Natural killer cell (primary cell): ENCODE measurements at regions not wholly inside any gene's neighbourhood (a gene's known extent, or its start where the extent isn't known, plus 50 kb on each side); places are given as distances from the start of the nearest gene placed in this dataset.
"Not testable (repeated sequence)": the region's sequence is repeated elsewhere in the genome, so short reads cannot be mapped to it uniquely, and the experiment has no call there.

Experiments used
- ATAC-seq, 3 donors: fragments of 150-1000 bp in 2 of 3; fragments of 200-7000 bp in 1 of 3; cut with Tn5 transposase; 1 replicate in 1 of 3; 2 replicates in 2 of 3; pipeline ENCODE4 v1.10.0; 2021; ENCODE audit warnings: mild to moderate bottlenecking in 2 of 3, moderate library complexity in 2 of 3
- DNase-seq, 2 donors: peaks; one replicate each; pipeline versions ENCODE4 v3.0.0 to v3.0.0-alpha.2; 2013 to 2021; ENCODE audit warnings: mixed read lengths in 1 of 2
- H3K27ac ChIP-seq: one replicate; pipeline ENCODE4 v1.5.1; 2013; ENCODE audit warnings: mild to moderate bottlenecking, low read length
- H3K27me3 ChIP-seq: one replicate; pipeline ENCODE4 v1.6.1; 2013; ENCODE audit warnings: low read length; ENCODE audit not compliant: control insufficient read depth, insufficient read depth
- H3K36me3 ChIP-seq: one replicate; pipeline ENCODE4 v1.6.1; 2013; ENCODE audit warnings: low read length; ENCODE audit not compliant: control insufficient read depth, insufficient read depth
- H3K4me1 ChIP-seq: one replicate; pipeline ENCODE4 v1.6.1; 2013; ENCODE audit warnings: low read length; ENCODE audit not compliant: control insufficient read depth, insufficient read depth
- H3K4me3 ChIP-seq: one replicate; pipeline ENCODE4 v1.5.1; 2013; ENCODE audit warnings: low read length
- H3K9me3 ChIP-seq: one replicate; pipeline ENCODE4 v1.6.1; 2013; ENCODE audit warnings: low read length; ENCODE audit not compliant: control insufficient read depth, insufficient read depth
- H3K27ac Mint-ChIP-seq, 2 donors: one replicate each; pipeline ENCODE4 v1.8.0; 2022; ENCODE audit warnings: mild to moderate bottlenecking in 2 of 2, mixed read lengths in 2 of 2, moderate library complexity in 1 of 2
- H3K27me3 Mint-ChIP-seq, 2 donors: one replicate each; pipeline ENCODE4 v1.8.0; 2022; ENCODE audit warnings: low read depth in 2 of 2, mixed read lengths in 2 of 2
- H3K36me3 Mint-ChIP-seq: one replicate; pipeline ENCODE4 v1.8.0; 2022; ENCODE audit warnings: mixed read lengths
- H3K4me1 Mint-ChIP-seq, 2 donors: one replicate each; pipeline ENCODE4 v1.8.0; 2022; ENCODE audit warnings: mixed read lengths in 2 of 2
- H3K4me3 Mint-ChIP-seq: one replicate; pipeline ENCODE4 v1.8.0; 2022; ENCODE audit warnings: mild to moderate bottlenecking, moderate library complexity, mixed read lengths
- H3K9me3 Mint-ChIP-seq, 2 donors: one replicate each; pipeline ENCODE4 v1.8.0; 2022; ENCODE audit warnings: mixed read lengths in 2 of 2
- WGBS: methylation state at CpG from one replicate; pipeline ENCODE4 v1.1.7; 2013; ENCODE audit warnings: missing lambda C conversion rate; ENCODE audit not compliant: insufficient coverage; 5-methylcytosine and 5-hydroxymethylcytosine counted together
- intact Hi-C: fragments of 100-400 bp; cut with micrococcal nuclease; formaldehyde crosslinking; loops from one replicate; pipeline ENCODE4 v1.14.2; 2022
- TF ChIP-seq, protein P1 (sequence below): fragments of 200-600 bp; IDR thresholded peaks from one replicate; pipeline ENCODE4 v1.8.0; 2022; ENCODE audit warnings: antibody characterized with exemption

- Histone ChIP-seq H3K27me3 (peaks cover 49% of the 10 kb centered on the region), H3K4me3 (no peak overlapping the region), H3K36me3 (no peaks in the 10 kb centered on the region), H3K9me3 (peaks cover 7% of the 10 kb centered on the region), H3K27ac (no peak overlapping the region), H3K4me1 (peaks cover 5% of the 10 kb centered on the region)
- TF ChIP-seq, protein P1, sequence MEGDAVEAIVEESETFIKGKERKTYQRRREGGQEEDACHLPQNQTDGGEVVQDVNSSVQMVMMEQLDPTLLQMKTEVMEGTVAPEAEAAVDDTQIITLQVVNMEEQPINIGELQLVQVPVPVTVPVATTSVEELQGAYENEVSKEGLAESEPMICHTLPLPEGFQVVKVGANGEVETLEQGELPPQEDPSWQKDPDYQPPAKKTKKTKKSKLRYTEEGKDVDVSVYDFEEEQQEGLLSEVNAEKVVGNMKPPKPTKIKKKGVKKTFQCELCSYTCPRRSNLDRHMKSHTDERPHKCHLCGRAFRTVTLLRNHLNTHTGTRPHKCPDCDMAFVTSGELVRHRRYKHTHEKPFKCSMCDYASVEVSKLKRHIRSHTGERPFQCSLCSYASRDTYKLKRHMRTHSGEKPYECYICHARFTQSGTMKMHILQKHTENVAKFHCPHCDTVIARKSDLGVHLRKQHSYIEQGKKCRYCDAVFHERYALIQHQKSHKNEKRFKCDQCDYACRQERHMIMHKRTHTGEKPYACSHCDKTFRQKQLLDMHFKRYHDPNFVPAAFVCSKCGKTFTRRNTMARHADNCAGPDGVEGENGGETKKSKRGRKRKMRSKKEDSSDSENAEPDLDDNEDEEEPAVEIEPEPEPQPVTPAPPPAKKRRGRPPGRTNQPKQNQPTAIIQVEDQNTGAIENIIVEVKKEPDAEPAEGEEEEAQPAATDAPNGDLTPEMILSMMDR, result no peak
- intact Hi-C loops, result no loop called here
- Mint-ChIP-seq H3K36me3 (peaks cover 21% of the 10 kb centered on the region), H3K27me3 (peaks cover 66 to 73% of the 10 kb centered on the region in 2 donors), H3K27ac (no peak overlapping the region), H3K9me3 (peaks cover 4 to 6% of the 10 kb centered on the region in 2 donors), H3K4me1 (peaks cover 3% of the 10 kb centered on the region in 2 donors), H3K4me3 (no peak overlapping the region)
- ATAC-seq (no peak), DNase-seq (no peak)
- 88% methylated on average over 11 of the region's 14 CpGs for WGBS
Observed at GRCh38 chr1:148308832-148309458, 156.9 kb upstream of the NBPF11 start.

- DNase-seq (no peak), ATAC-seq (peak in 1 of 3 donors; percentile 60)
- Histone ChIP-seq H3K4me3 (no peak overlapping the region), H3K9me3 (peaks cover 7% of the 10 kb centered on the region), H3K4me1 (peaks cover 13% of the 10 kb centered on the region), H3K36me3 (no peaks in the 10 kb centered on the region), H3K27ac (no peak overlapping the region), H3K27me3 (peaks cover 51% of the 10 kb centered on the region)
- TF ChIP-seq, protein P1, result no peak
- peaks cover 64 to 70% of the 10 kb centered on the region in 2 donors for H3K27me3 Mint-ChIP-seq
- intact Hi-C loops, result no loop called here
- H3K36me3 Mint-ChIP-seq, result peaks cover 21% of the 10 kb centered on the region
- H3K27ac Mint-ChIP-seq, result no peak overlapping the region
- peaks cover 6 to 12% of the 10 kb centered on the region in 2 donors for H3K4me1 Mint-ChIP-seq
- WGBS, result 64% methylated on average over 10 of the region's 12 CpGs
- no peak overlapping the region for H3K4me3 Mint-ChIP-seq
- H3K9me3 Mint-ChIP-seq, result peaks cover 4 to 6% of the 10 kb centered on the region in 2 donors
Observed at GRCh38 chr1:148307583-148308185, 155.6 kb upstream of the NBPF11 start.

- H3K36me3 ChIP-seq, H3K9me3 ChIP-seq, H3K27ac Mint-ChIP-seq, H3K4me3 Mint-ChIP-seq, DNase-seq, ATAC-seq, H3K36me3 Mint-ChIP-seq, intact Hi-C loops, H3K9me3 Mint-ChIP-seq, H3K4me3 ChIP-seq, H3K27ac ChIP-seq: not testable (repeated sequence)
- peaks cover 37% of the 10 kb centered on the region for H3K27me3 ChIP-seq
- peaks cover 13% of the 10 kb centered on the region for H3K4me1 ChIP-seq
- WGBS, result 85% methylated on average over 2 of the region's 4 CpGs
- peaks cover 6 to 12% of the 10 kb centered on the region in 2 donors for H3K4me1 Mint-ChIP-seq
- H3K27me3 Mint-ChIP-seq, result peaks cover 40 to 50% of the 10 kb centered on the region in 2 donors
Observed at GRCh38 chr1:148304935-148305334, 152.9 kb upstream of the NBPF11 start.

DNA sequence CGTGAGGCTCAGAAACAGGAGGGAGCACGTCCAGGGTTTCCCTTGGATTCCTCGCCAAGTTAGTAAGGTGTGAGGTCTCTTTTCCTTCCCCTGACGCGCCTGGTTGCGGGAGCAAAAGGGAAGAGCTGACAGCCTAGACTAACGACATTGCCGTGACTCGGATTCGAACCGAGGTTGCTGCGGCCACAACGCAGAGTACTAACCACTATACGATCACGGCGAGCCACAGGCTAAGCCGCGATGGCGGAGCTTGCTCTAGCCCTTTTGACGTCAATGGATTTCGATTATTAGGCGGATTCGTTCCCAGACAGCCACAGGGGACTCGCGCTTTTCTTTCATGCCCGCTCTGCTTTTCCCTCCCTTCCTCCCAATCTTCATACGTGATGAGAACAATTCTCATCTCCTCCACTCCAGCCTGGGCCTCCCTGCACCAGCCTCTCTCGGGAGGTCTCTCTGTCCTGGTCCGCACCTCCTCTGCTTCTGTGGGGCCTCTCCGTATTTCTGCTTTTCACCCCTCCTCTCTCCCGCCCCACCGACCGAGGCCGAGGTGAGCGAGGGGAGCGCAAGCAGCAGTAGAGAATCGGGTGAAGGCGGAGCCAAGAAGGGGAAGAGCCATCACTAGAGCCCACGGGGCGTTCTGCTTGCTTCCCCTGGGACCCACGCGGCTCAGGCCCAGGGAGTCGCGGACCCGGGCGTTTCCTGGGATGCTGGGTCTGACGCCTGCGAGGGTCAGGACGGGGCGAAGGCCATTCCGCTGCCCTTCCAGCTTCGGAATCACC is 150.7 kb upstream of the NBPF11 start:
- peak overlapping the region; percentile 70 for H3K4me3 Mint-ChIP-seq
- peaks cover 37 to 40% of the 10 kb centered on the region in 2 donors for H3K27me3 Mint-ChIP-seq
- DNase-seq (peak in 1 of 2 donors; percentile 38), ATAC-seq (peak; percentile 89 to 91 (median 91))
- H3K36me3 ChIP-seq, H3K27ac ChIP-seq, H3K36me3 Mint-ChIP-seq, H3K27ac Mint-ChIP-seq, intact Hi-C loops, H3K9me3 Mint-ChIP-seq, H3K9me3 ChIP-seq: not testable (repeated sequence)
- Histone ChIP-seq H3K27me3 (peaks cover 24% of the 10 kb centered on the region), H3K4me3 (peak overlapping the region; percentile 14), H3K4me1 (peaks cover 12% of the 10 kb centered on the region)
- WGBS, result no CpG with 5 or more reads among the region's 52 CpGs
- peaks cover 6 to 12% of the 10 kb centered on the region in 2 donors for H3K4me1 Mint-ChIP-seq

- H3K9me3 Mint-ChIP-seq, ATAC-seq, H3K36me3 Mint-ChIP-seq, H3K4me3 ChIP-seq, intact Hi-C loops, H3K4me1 ChIP-seq, H3K4me1 Mint-ChIP-seq, H3K36me3 ChIP-seq, H3K9me3 ChIP-seq, DNase-seq, H3K4me3 Mint-ChIP-seq, H3K27ac Mint-ChIP-seq, H3K27ac ChIP-seq, H3K27me3 ChIP-seq: not testable (repeated sequence)
- WGBS, result 92% methylated on average over 2 of the region's 2 CpGs
- H3K27me3 Mint-ChIP-seq, result peaks cover 23 to 30% of the 10 kb centered on the region in 2 donors
Observed at GRCh38 chr1:148297852-148298251, 145.8 kb upstream of the NBPF11 start.
